ENCODE measurements at regions not wholly inside any gene's neighbourhood (a gene's known extent, or its start where the extent isn't known, plus 50 kb on each side); places are given as distances from the start of the nearest gene placed in this dataset.
A peak's percentile ranks its signal among the peaks of the same experiment; 100 is the strongest.

GRCh38 chr11:45382133-45382878, 96.2 kb upstream of the SYT13 start:
- DNase-seq: no peak

GRCh38 chr11:45379162-45379863, 93.2 kb upstream of the SYT13 start:
- DNase-seq: peak; percentile 47

- no peak for DNase-seq
Measured at GRCh38 chr11:45378516-45378915, 92.4 kb upstream of the SYT13 start.

- DNase-seq: no peak
Measured at GRCh38 chr11:45374653-45375059, 88.5 kb upstream of the SYT13 start.

GRCh38 chr11:45374130-45374529, 88.0 kb upstream of the SYT13 start:
- no peak for DNase-seq

GRCh38 chr11:45373506-45374035, 87.4 kb upstream of the SYT13 start:
- no peak for DNase-seq

DNA sequence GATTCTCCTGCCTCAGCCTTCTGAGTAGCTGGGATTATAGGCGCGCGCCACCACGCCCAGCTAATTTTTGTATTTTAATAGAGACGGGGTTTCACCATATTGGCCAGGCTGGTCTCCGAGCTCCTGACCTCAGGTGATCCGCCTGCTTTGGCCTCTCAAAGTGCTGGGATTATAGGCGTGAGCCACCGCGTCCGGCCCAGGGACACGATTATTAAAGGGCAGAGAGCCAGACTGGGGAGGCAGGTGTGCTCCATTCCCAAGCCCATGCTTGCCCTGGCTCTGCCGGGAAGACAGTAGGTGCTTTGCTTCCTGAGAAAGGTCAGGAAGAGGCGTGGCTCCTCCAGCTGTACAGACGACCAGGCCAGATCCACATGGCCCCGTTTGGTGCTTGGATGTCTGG, 86.3 kb upstream of the SYT13 start:
- DNase-seq: peak; percentile 7

- peak; percentile 82 for DNase-seq
Measured at GRCh38 chr11:45371251-45372115, 85.3 kb upstream of the SYT13 start.

DNA sequence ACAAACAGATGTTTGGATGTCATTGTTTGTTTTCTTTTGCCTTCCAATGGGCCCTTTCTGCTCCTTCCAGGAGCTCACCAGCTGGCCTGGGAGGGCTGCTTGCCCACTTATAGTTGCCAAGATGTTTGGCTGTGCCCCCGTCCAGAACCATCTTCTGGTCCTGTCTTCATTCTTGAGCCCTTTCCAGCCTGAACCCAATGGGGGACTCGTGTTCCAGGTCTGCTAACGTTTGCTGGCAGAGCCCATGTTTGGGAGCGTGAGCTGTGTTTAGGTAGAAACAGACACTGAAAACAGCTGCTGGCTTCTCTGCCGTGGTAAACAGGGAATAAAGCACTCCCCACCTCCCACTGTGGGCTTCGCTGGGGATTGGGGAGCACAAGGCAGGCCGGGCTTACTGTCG, 83.2 kb upstream of the SYT13 start:
- no peak for DNase-seq

- DNase-seq: no peak
Measured at GRCh38 chr11:45368697-45369096, 82.6 kb upstream of the SYT13 start.

DNA sequence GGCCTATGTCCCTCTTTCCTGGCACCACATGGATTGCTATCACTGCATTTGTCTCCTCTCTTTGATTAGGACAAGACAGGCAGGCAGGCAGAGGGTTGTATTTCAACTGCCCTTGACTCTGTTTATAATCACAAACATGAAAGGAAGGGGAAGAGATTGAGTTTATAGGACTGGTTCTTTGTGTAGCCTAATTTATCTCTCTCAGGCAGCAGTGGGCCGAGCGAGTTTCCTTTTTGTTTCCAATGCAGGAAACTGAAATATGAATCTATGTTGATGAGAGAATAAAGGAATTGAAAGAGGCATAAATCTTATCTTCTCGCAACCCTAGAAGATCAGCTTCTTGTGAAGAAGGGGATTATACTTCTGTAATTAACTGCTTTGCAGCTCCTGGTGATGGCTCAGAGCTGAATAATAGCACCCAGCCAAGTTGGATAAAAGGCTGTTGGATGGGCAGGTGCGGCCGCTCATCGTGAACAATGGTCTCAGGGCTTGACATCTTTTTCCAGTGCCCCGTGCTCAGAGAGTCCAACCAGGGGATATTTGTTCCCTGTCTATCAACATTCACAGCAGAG, 80.6 kb upstream of the SYT13 start:
- no peak for DNase-seq

GRCh38 chr11:45365961-45366618, 79.9 kb upstream of the SYT13 start:
- DNase-seq: no peak

DNA sequence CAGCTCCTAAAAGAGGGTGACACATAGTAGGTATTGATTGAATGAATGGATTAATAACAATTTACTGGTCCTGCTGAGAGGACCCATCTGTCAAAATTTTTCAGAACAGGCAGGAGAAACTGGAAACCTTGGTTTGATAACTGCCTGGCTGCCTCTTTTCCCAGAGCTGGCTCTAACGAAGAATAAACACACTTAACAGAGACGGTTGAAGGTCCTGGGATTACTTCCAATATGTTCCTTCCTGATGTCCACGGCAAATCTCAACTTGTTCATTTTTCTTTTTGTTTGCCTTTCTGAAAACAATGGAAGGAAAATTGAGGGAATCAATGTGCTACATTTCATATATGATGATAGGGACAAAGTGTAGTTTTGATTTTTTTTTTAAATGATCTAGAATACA, 76.5 kb upstream of the SYT13 start:
- DNase-seq: no peak

DNA sequence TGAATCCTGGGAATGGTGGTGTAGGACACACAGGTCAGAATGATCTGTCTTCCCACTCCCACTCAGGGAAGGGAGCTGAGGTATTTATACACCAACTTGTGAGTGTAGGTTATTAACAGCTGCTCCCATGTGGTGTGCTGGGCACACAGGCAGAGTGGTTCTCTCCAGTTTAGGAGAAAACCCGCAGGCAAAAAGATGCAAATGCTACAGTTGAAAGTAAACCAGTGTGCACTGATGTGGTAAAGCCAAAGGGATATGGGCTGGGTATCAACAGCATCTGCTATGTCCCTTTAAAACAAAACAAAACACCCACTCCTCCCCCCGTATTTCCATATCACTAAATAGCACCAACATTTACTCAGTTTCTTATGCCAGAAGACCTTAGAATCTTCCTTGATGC, 75.4 kb upstream of the SYT13 start:
- DNase-seq: no peak

DNA sequence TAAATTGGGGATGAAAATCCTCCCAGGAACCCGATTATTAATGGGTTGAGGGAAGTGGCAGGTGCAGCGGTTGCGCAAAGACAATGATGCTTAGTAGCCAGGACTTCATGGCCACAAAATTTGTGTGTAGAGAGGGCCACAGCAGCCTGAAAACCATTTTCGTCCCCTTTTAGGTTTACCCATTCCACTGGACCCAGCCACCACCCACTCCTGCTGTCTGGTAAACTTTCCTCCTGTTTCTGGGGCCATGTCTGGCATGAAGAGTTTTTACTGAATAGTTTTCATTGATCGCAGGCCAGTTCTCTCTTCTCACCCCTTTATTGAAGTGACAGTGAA, 69.5 kb upstream of the SYT13 start:
- DNase-seq: no peak

DNA sequence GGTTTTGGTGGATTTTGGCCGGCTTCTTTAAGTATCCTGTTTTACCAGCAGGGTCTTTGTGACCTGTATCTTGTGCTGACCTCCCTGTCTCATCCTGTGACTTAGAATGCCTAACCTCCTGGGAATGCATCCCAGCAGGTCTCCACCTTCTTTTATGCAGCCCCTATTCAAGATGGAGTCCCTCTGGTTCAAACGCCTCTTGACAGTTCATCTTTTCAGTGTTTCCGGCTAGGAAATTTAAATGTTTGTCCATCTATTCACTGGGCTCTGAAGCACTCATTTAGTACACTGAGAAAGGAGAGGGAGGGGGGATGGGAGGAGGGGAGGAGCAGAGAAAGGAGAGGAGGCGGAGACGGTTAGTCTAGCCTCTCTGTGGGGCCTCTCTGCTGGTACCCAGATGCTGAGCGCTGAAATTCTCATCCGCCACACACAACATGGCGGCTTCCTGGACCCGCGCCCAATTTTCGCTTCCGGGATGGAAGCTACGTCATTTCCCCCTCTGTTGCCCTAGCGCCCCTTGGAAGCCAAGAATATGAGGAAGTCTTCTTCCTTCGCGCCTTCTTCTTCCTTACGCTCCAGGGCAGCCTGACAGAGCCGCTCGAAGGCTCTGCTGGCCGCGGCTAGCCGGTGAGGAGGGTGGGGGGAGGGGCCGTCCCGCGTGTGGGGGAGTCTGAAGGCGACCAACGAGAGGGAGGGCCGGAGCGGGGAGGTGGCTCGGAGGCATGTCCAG, 69.0 kb upstream of the SYT13 start:
- DNase-seq: peak; percentile 40

GRCh38 chr11:45348729-45349128, 62.6 kb upstream of the SYT13 start:
- DNase-seq: no peak

DNA sequence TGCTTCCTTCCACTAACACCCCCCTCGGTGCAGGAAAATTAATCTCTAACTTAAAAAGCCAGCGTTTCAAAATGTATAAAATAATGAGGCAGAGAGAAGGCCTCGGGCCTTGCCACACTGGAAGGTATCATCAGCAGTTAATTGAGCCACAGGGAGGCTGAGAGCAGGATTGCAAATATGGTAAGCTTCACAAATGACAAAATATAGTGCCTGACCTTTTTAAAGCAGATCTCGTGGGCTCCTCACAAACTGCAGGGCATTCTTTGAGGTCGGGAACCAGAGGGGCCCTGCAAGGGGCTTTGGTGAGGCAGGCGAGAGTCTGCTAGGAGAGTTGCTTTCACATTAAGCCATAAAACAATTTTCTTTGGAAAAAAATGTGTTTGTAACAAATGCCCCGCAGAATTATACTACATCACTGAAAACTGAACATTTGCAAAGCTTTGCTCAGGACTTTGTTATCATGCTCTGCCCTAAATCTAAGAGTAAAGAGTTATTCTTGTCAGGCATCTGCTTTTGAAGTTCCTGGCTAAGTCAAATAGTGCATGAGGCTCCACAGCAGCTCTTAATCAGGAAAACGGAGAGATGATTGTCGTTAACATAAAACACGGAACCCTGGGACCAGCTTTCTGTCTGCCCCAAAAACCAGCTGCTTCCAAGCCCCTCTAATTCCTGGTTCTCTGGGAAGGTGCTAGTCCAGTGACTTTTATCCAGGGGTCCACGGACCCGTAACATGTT, 61.4 kb upstream of the SYT13 start:
- DNase-seq: no peak

DNA sequence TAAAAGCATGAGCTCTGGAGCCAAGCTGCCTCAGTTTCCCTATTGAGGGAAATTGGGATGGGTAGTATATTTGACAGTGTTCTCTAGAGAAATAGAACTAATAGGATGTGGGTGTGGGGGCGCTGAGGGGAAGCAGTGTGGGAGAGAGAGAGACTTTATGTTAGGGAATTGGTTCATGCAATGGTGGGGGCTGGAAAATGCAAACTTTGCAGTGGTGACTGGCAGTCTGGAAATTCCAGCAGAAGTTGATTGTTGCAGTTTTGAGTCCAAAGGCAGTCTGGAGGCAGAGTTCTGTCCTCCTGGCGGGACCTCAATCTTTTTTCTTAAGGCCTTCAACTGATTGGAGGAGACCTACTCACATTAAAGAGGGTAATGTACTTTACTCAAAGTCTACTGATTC, 59.4 kb upstream of the SYT13 start:
- no peak for DNase-seq

DNA sequence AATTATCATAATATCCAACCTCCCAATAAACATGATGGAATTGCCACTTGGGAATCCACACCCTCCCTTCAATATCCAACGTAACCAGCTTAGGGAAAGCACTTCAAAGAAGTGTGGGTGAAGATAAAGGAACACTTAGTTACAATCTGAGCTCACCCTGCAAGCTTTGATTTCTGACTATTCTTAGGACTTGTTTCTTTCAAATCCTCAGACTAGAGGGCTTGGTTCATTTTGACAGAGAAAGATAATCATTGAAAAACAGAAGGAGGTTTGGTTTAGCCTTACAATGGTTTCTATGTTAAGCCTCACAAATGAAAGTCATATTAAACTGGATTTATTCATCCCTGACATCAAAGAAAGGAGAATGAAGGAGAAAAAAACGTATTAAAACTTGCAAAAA, 57.9 kb upstream of the SYT13 start:
- no peak for DNase-seq

DNA sequence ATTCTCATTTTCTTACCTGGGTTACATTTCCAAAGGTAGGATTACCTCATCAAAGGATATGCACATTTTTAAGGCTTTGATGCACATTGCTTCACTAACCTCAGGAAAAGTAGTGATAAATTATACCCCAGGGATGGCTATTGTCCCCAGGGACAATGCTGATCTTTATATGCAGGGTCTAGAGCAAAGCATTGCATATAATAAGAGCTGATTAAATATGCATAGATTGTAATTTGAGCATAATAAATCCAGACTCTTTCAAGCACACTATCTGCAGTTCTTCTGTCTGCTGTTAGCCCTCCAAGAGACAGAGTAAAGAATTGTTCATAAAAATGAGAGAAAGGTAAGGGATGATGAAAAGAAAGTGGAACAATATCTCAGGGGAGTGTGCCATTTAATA, 57.3 kb upstream of the SYT13 start:
- no peak for DNase-seq

Measured in NCI-H510A treated with DMSO at 0.1 percent for 48 hours (cell line).